ENCODE measurements at regions not wholly inside any gene's neighbourhood (a gene's known extent, or its start where the extent isn't known, plus 50 kb on each side); places are given as distances from the start of the nearest gene placed in this dataset.
"Not testable (repeated sequence)": the region's sequence is repeated elsewhere in the genome, so short reads cannot be mapped to it uniquely, and the experiment has no call there.

DNA sequence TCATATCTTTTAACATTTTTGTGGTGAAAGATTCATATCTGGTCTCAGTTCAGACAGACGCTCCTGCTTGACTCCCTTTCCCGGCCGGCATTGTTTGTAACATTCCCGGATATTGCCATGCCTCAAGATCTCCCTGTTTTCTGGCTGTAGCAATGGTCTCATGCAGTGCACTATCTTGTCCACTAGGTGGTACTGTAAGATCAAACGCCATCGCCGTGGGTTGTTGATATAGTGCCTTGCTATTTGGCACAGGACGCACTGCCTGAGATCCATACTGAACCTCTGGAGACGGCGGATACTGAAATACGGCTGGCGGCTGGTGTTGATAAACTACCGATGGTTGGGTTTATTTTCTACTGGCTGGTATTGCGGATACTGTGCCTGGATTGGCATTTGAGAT is 218.6 kb downstream of the ADRA2C start:
- H3K27ac ChIP-seq, H3K27me3 ChIP-seq, H3K36me3 ChIP-seq, H3K4me3 ChIP-seq, H3K9me3 ChIP-seq, H3K4me1 ChIP-seq: not testable (repeated sequence)
- TF ChIP-seq, protein P1, sequence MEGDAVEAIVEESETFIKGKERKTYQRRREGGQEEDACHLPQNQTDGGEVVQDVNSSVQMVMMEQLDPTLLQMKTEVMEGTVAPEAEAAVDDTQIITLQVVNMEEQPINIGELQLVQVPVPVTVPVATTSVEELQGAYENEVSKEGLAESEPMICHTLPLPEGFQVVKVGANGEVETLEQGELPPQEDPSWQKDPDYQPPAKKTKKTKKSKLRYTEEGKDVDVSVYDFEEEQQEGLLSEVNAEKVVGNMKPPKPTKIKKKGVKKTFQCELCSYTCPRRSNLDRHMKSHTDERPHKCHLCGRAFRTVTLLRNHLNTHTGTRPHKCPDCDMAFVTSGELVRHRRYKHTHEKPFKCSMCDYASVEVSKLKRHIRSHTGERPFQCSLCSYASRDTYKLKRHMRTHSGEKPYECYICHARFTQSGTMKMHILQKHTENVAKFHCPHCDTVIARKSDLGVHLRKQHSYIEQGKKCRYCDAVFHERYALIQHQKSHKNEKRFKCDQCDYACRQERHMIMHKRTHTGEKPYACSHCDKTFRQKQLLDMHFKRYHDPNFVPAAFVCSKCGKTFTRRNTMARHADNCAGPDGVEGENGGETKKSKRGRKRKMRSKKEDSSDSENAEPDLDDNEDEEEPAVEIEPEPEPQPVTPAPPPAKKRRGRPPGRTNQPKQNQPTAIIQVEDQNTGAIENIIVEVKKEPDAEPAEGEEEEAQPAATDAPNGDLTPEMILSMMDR (IDR thresholded peaks at IDR 0.05) = peak in 5 of 7 experiments; percentile 35 to 70 (median 50)
- DNase-seq = peak in 1 of 2 donors; percentile 27
- intact Hi-C loops (cut with DNase I; ENCODE audit: low total_unique reads) = loop anchor here (10.0 kb wide), 1 partner anchor 120 kb away; no protein-coding TSS in a partner anchor
- 0 to 4% (median 2%) methylated on average over 11 to 14 of the region's 14 CpGs for WGBS, 5 donors

- H3K27ac ChIP-seq, H3K9me3 ChIP-seq, H3K27me3 ChIP-seq, H3K36me3 ChIP-seq, H3K4me3 ChIP-seq, H3K4me1 ChIP-seq, DNase-seq: not testable (repeated sequence)
- intact Hi-C loops (cut with DNase I; ENCODE audit: low total_unique reads) = loop anchor here (10.0 kb wide), 1 partner anchor 118 kb away; no protein-coding TSS in a partner anchor
- WGBS, 5 donors = 81 to 93% (median 86%) methylated on average over 3 to 5 of the region's 5 CpGs
Observed at GRCh38 chr4:3986412-3986811, 220.2 kb downstream of the ADRA2C start.

- H3K27ac ChIP-seq, H3K4me1 ChIP-seq: not testable (repeated sequence)
Observed at GRCh38 chr4:3997386-3997785, 229.3 kb downstream of the OTOP1 start.

DNA sequence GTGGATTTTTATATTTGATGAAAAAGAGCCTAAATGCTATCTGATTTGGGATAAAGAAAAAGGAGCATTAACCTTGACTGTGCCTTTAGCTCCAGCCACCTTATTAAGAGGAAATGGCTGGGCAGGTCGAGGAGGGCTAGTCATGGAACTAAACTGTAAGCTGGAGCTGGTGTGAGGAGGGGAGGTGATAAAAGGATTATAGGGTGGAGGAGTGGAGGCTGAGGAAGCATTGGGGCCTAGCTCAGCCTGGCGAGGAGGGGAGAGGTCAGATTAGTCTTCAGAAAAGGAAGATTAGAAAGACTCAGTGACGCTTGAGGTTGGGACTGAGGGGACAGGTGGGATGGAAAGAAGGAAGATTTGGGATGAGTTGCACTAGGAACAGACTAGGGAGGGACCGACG is 222.7 kb downstream of the OTOP1 start:
- intact Hi-C loops (cut with DNase I; ENCODE audit: low total_unique reads); H3K27me3 ChIP-seq; DNase-seq; H3K9me3 ChIP-seq; H3K27ac ChIP-seq; H3K4me1 ChIP-seq; H3K4me3 ChIP-seq; H3K36me3 ChIP-seq: not testable (repeated sequence)
- WGBS, 5 donors = 68 to 73% (median 71%) methylated on average over 5 of the region's 5 CpGs

More at GRCh38 chr4:3997386-3997785, 229.3 kb downstream of the OTOP1 start:
- WGBS, 5 donors = 87 to 98% (median 90%) methylated on average over 1 of the region's 1 CpG
- H3K9me3 ChIP-seq; H3K36me3 ChIP-seq; H3K4me3 ChIP-seq; intact Hi-C loops (cut with DNase I; ENCODE audit: low total_unique reads); DNase-seq: not testable (repeated sequence)
- H3K27me3 ChIP-seq = peaks cover 0 to 10% (median 0%) of the 10 kb centered on the region in 3 donors

GRCh38 chr4:4004702-4005101 is 222.0 kb downstream of the OTOP1 start:
- H3K4me1 ChIP-seq; DNase-seq; H3K9me3 ChIP-seq; H3K27me3 ChIP-seq; H3K4me3 ChIP-seq; intact Hi-C loops (cut with DNase I; ENCODE audit: low total_unique reads); H3K27ac ChIP-seq; H3K36me3 ChIP-seq: not testable (repeated sequence)
- WGBS, 5 donors = 47 to 61% (median 51%) methylated on average over 10 of the region's 10 CpGs

- H3K36me3 ChIP-seq; H3K27ac ChIP-seq; H3K4me1 ChIP-seq; DNase-seq; intact Hi-C loops (cut with DNase I; ENCODE audit: low total_unique reads); H3K4me3 ChIP-seq; H3K27me3 ChIP-seq; H3K9me3 ChIP-seq: not testable (repeated sequence)
- WGBS, 5 donors = 64 to 75% (median 71%) methylated on average over 9 to 11 of the region's 11 CpGs
Observed at GRCh38 chr4:4006356-4006755, 220.4 kb downstream of the OTOP1 start.

DNA sequence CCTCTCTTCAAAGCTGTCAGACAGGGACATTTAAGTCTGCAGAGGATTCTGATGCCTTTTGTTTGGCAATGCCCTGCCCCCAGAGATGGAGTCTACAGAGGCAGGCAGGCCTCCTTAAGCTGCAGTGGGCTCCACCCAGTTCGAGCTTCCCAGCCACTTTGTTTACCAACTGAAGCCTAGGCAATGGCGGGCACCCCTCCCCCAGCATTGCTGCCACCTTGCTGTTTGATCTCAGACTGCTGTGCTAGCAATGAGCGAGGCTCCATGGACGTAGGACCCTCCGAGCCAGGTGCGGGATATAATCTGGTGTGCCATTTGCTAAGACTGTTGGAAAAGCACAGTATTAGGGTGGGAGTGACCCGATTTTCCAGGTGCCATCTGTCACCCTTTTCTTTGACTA is 207.7 kb downstream of the OTOP1 start:
- H3K4me3 ChIP-seq; H3K27me3 ChIP-seq; H3K27ac ChIP-seq; H3K9me3 ChIP-seq; intact Hi-C loops (cut with DNase I; ENCODE audit: low total_unique reads); H3K4me1 ChIP-seq; H3K36me3 ChIP-seq: not testable (repeated sequence)
- DNase-seq = peak in 1 of 2 donors; percentile 35
- 44 to 68% (median 46%) methylated on average over 4 to 7 of the region's 7 CpGs for WGBS, 5 donors

GRCh38 chr4:4021161-4021560 is 205.6 kb downstream of the OTOP1 start:
- H3K27ac ChIP-seq; H3K4me3 ChIP-seq; H3K36me3 ChIP-seq; DNase-seq; H3K4me1 ChIP-seq; intact Hi-C loops (cut with DNase I; ENCODE audit: low total_unique reads); H3K9me3 ChIP-seq: not testable (repeated sequence)
- peaks cover 0 to 21% (median 0%) of the 10 kb centered on the region in 3 donors for H3K27me3 ChIP-seq
- 60 to 94% (median 83%) methylated on average over 1 to 7 of the region's 15 CpGs; no CpG with 5 or more reads in 1 of the 5 donors for WGBS, 5 donors

- H3K27ac ChIP-seq; H3K36me3 ChIP-seq; H3K4me3 ChIP-seq; DNase-seq; intact Hi-C loops (cut with DNase I; ENCODE audit: low total_unique reads); H3K9me3 ChIP-seq; H3K4me1 ChIP-seq: not testable (repeated sequence)
- H3K27me3 ChIP-seq = peaks cover 0 to 32% (median 0%) of the 10 kb centered on the region in 3 donors
- WGBS, 5 donors = 65 to 79% (median 71%) methylated on average over 4 of the region's 4 CpGs
Observed at GRCh38 chr4:4026708-4027107, 200.0 kb downstream of the OTOP1 start.

DNA sequence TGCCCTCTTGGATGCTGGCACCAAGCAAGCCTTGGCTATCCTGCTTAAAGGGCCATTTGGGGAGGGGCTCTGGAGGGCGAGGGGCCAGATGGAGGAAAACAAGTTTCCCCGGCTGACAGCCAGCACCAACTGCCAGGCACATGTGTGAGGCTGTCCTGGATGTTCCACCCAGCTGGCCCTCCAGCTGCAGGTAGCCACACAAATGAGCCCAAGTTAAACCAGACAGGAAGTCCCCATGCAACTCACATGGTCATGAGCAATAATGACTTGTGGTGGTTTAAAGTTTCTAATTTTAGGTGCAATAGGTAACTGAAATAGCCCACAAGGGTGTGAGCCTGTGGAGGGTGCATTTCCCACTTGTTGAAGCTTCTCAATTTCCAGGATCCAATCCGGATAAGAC is 198.0 kb downstream of the OTOP1 start:
- H3K4me1 ChIP-seq; H3K27ac ChIP-seq; H3K9me3 ChIP-seq; H3K4me3 ChIP-seq; intact Hi-C loops (cut with DNase I; ENCODE audit: low total_unique reads); H3K36me3 ChIP-seq; DNase-seq: not testable (repeated sequence)
- WGBS, 5 donors = 83 to 95% (median 88%) methylated on average over 3 of the region's 3 CpGs
- H3K27me3 ChIP-seq = peaks cover 0 to 29% (median 0%) of the 10 kb centered on the region in 3 donors

GRCh38 chr4:4030509-4030908 is 196.2 kb downstream of the OTOP1 start:
- H3K4me3 ChIP-seq; H3K9me3 ChIP-seq; DNase-seq; intact Hi-C loops (cut with DNase I; ENCODE audit: low total_unique reads); H3K4me1 ChIP-seq; H3K36me3 ChIP-seq; H3K27ac ChIP-seq: not testable (repeated sequence)
- 33 to 45% (median 37%) methylated on average over 9 of the region's 9 CpGs for WGBS, 5 donors
- H3K27me3 ChIP-seq = peaks cover 0 to 20% (median 0%) of the 10 kb centered on the region in 3 donors

Data from stomach (tissue), 8 donors.